ENCODE measurements at regions not wholly inside any gene's neighbourhood (a gene's known extent, or its start where the extent isn't known, plus 50 kb on each side); places are given as distances from the start of the nearest gene placed in this dataset.

- Histone ChIP-seq H3K4me1 (no peaks in the 10 kb centered on the region), H3K36me3 (no peaks in the 10 kb centered on the region), H3K4me3 (no peak overlapping the region), H3K27me3 (no peaks in the 10 kb centered on the region), H3K27ac (no peak overlapping the region), H3K9me3 (no peaks in the 10 kb centered on the region)
- no peak for TF ChIP-seq CTCF (IDR thresholded peaks at IDR 0.05)
- intact Hi-C loops (cut with DNase I): no loop called here
- ATAC-seq (no peak), DNase-seq (no peak)
Observed at GRCh38 chr10:28853195-28853594, 175.9 kb downstream of the BAMBI start.

- Histone ChIP-seq H3K36me3 (no peaks in the 10 kb centered on the region), H3K27ac (no peak overlapping the region), H3K27me3 (no peaks in the 10 kb centered on the region), H3K4me3 (no peak overlapping the region), H3K4me1 (no peaks in the 10 kb centered on the region), H3K9me3 (no peaks in the 10 kb centered on the region)
- intact Hi-C loops (cut with DNase I): no loop called here
- ATAC-seq (no peak), DNase-seq (no peak)
- no peak for TF ChIP-seq CTCF (IDR thresholded peaks at IDR 0.05)
Observed at GRCh38 chr10:28857164-28857563, 179.8 kb downstream of the BAMBI start.

- H3K9me3 ChIP-seq: no peaks in the 10 kb centered on the region
- no peak overlapping the region for H3K4me3 ChIP-seq
- no peaks in the 10 kb centered on the region for H3K36me3 ChIP-seq
- no peak for ATAC-seq
- intact Hi-C loops (cut with DNase I): no loop called here
- no peak for DNase-seq
- no peaks in the 10 kb centered on the region for H3K27me3 ChIP-seq
- no peak for TF ChIP-seq CTCF (IDR thresholded peaks at IDR 0.05)
- H3K4me1 ChIP-seq: no peaks in the 10 kb centered on the region
- H3K27ac ChIP-seq: no peak overlapping the region
Observed at GRCh38 chr10:28858646-28859045, 181.3 kb downstream of the BAMBI start.

- Histone ChIP-seq H3K9me3 (no peaks in the 10 kb centered on the region), H3K4me1 (no peaks in the 10 kb centered on the region), H3K36me3 (no peaks in the 10 kb centered on the region), H3K4me3 (no peak overlapping the region), H3K27ac (no peak overlapping the region), H3K27me3 (no peaks in the 10 kb centered on the region)
- intact Hi-C loops (cut with DNase I): no loop called here
- no peak for DNase-seq
- no peak for TF ChIP-seq CTCF (IDR thresholded peaks at IDR 0.05)
- ATAC-seq: no peak
Observed at GRCh38 chr10:28859791-28860190, 182.5 kb downstream of the BAMBI start.

- ATAC-seq (no peak), DNase-seq (no peak)
- TF ChIP-seq CTCF (IDR thresholded peaks at IDR 0.05): no peak
- H3K27me3 ChIP-seq: no peaks in the 10 kb centered on the region
- H3K27ac ChIP-seq: no peak overlapping the region
- H3K4me3 ChIP-seq: no peak overlapping the region
- no peaks in the 10 kb centered on the region for H3K9me3 ChIP-seq
- intact Hi-C loops (cut with DNase I): no loop called here
- no peaks in the 10 kb centered on the region for H3K4me1 ChIP-seq
- H3K36me3 ChIP-seq: no peaks in the 10 kb centered on the region
Observed at GRCh38 chr10:28862219-28862618, 184.9 kb downstream of the BAMBI start.

GRCh38 chr10:28869606-28870201 is 192.4 kb downstream of the BAMBI start:
- Histone ChIP-seq H3K36me3 (no peaks in the 10 kb centered on the region), H3K4me3 (no peak overlapping the region), H3K4me1 (no peaks in the 10 kb centered on the region), H3K9me3 (no peaks in the 10 kb centered on the region), H3K27ac (no peak overlapping the region), H3K27me3 (no peaks in the 10 kb centered on the region)
- ATAC-seq (no peak), DNase-seq (no peak)
- TF ChIP-seq CTCF (IDR thresholded peaks at IDR 0.05): no peak
- intact Hi-C loops (cut with DNase I): no loop called here

Measured in upper lobe of right lung (tissue), 1 donor.